ENCODE measurements at regions not wholly inside any gene's neighbourhood (a gene's known extent, or its start where the extent isn't known, plus 50 kb on each side); places are given as distances from the start of the nearest gene placed in this dataset.

DNA sequence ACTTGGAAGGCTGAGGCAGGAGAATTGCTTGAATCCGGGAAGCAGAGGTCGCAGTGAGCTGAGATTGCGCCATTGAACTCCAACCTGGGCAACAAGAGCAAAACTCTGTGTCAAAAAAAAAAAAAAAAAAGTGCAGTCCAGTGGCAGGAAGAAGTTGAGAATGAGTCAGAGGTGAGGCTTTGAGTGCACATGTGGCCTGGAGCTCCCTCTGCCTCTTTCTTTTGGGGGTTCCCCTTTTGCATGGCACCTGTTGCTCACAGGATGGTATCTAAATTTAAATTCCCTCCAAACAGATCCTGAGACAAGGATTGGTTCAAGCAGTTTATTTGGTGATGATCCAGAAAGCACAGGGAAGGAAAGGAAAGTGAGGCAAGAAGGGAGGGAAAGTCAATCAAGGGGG is 151.4 kb upstream of the STX18 start:
- ChIA-PET CTCF (interaction anchor here (1.7 kb wide), 1 partner anchor 15 kb away, joined by 4 read pairs; no protein-coding TSS in a partner anchor), POLR2A (no interaction called here)
- dilution Hi-C loops (cut with MboI; ENCODE audit: extremely low pct_ligation_motif_present, low sequenced_read_pairs), result no loop called here

More for the DNA sequence above, 151.4 kb upstream of the STX18 start:
- TF ChIP-seq GATA2 (IDR thresholded peaks at IDR 0.05; ENCODE audit: insufficient read depth, insufficient read length, low read depth, low read length), result no peak
- TF ChIP-seq, protein P1, sequence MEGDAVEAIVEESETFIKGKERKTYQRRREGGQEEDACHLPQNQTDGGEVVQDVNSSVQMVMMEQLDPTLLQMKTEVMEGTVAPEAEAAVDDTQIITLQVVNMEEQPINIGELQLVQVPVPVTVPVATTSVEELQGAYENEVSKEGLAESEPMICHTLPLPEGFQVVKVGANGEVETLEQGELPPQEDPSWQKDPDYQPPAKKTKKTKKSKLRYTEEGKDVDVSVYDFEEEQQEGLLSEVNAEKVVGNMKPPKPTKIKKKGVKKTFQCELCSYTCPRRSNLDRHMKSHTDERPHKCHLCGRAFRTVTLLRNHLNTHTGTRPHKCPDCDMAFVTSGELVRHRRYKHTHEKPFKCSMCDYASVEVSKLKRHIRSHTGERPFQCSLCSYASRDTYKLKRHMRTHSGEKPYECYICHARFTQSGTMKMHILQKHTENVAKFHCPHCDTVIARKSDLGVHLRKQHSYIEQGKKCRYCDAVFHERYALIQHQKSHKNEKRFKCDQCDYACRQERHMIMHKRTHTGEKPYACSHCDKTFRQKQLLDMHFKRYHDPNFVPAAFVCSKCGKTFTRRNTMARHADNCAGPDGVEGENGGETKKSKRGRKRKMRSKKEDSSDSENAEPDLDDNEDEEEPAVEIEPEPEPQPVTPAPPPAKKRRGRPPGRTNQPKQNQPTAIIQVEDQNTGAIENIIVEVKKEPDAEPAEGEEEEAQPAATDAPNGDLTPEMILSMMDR (IDR thresholded peaks at IDR 0.05; ENCODE audit: extremely low read depth in 1 of 2, insufficient read depth in 1 of 2, low read depth in 1 of 2, low read length in 2 of 2), result no peak
- TF ChIP-seq EZH2 (IDR thresholded peaks at IDR 0.05; ENCODE audit: borderline replicate concordance, low read depth, low read length, severe bottlenecking), result no peak
- TF ChIP-seq POLR2AphosphoS5 (IDR thresholded peaks at IDR 0.05; ENCODE audit: insufficient read depth, low read depth, low read length), result no peak
- no peak for TF ChIP-seq JUN (IDR thresholded peaks at IDR 0.05; ENCODE audit: borderline replicate concordance, insufficient read depth, insufficient read length, low read depth)
- no peak for TF ChIP-seq FOS (IDR thresholded peaks at IDR 0.05; ENCODE audit: borderline replicate concordance, insufficient read depth, low read length)
- TF ChIP-seq, protein P2, sequence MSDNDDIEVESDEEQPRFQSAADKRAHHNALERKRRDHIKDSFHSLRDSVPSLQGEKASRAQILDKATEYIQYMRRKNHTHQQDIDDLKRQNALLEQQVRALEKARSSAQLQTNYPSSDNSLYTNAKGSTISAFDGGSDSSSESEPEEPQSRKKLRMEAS (IDR thresholded peaks at IDR 0.05; ENCODE audit: insufficient read depth, insufficient read length), result no peak
- no peak for TF ChIP-seq POLR2A (IDR thresholded peaks at IDR 0.05; ENCODE audit: low read depth, low read length)
- no peak for TF ChIP-seq MYC (IDR thresholded peaks at IDR 0.05; ENCODE audit: low read depth, low read length)
- H3K4me2 ChIP-seq (ENCODE audit: insufficient read depth, low read length), result no peak overlapping the region
- intact Hi-C loops (cut with micrococcal nuclease), result no loop called here
- no peaks in the 10 kb centered on the region for H3K79me2 ChIP-seq (ENCODE audit: control insufficient read depth, insufficient read depth, low read length)
- H2AFZ ChIP-seq (ENCODE audit: low read depth, low read length), result no peak overlapping the region
- H3K27ac ChIP-seq (ENCODE audit: insufficient read depth, low read depth, low read length), result no peak overlapping the region
- H3K9ac ChIP-seq (replicated peaks; ENCODE audit: extremely low read depth, insufficient read depth, low read length), result no peak overlapping the region
- no peaks in the 10 kb centered on the region for H3K4me1 ChIP-seq (ENCODE audit: control insufficient read depth, extremely low read depth, insufficient read depth, low read length)
- H3K9me3 ChIP-seq (replicated peaks; ENCODE audit: control insufficient read depth, insufficient read depth, low read length), result no peaks in the 10 kb centered on the region
- H3K27me3 ChIP-seq (ENCODE audit: control insufficient read depth in 2 of 2, insufficient read depth in 2 of 2, low read length in 2 of 2), result no peaks in the 10 kb centered on the region
- no peak overlapping the region for H3K4me3 ChIP-seq (replicated peaks in 1 of 3; ENCODE audit: insufficient read depth in 1 of 3, low read depth in 1 of 3, low read length in 3 of 3)
- H3K36me3 ChIP-seq (ENCODE audit: control insufficient read depth in 2 of 2, extremely low read depth in 1 of 2, insufficient read depth in 2 of 2, low read length in 2 of 2), result no peaks in the 10 kb centered on the region
- no peaks in the 10 kb centered on the region for H4K20me1 ChIP-seq (replicated peaks; ENCODE audit: control insufficient read depth, extremely low read depth, insufficient read depth, low read length)
- no peak for FAIRE-seq
- no peak for DNase-seq (ENCODE audit: low read depth, low spot score)
- no peaks in the 10 kb centered on the region for H3K9me1 ChIP-seq (replicated peaks; ENCODE audit: control insufficient read depth, extremely low read depth, insufficient read depth, low read length)
- BruUV-seq (replicated peaks), result no TSS peak

Data from endothelial cell of umbilical vein (primary cell).